Body of pancreas (tissue), 4 donors: ENCODE measurements at regions not wholly inside any gene's neighbourhood (a gene's known extent, or its start where the extent isn't known, plus 50 kb on each side); places are given as distances from the start of the nearest gene placed in this dataset.

ENCODE experiments used
- ATAC-seq: fragments of 150-250 bp; one replicate; pipeline ENCODE4 v1.9.1; 2016
- DNase-seq, 4 donors: peaks; one replicate each; pipeline ENCODE4 v3.0.0-alpha.2; 2019
- H3K27ac ChIP-seq, 4 donors: fragments of 200-600 bp; sonication (generic); 1 replicate in 3 of 4; 2 replicates in 1 of 4; pipeline versions ENCODE4 v1.5.1 to v1.6.1; 2016 to 2019; ENCODE audit warnings: mild to moderate bottlenecking in 1 of 4, mixed read lengths in 1 of 4, moderate library complexity in 1 of 4
- H3K27me3 ChIP-seq, 2 donors: fragments of 200-600 bp; sonication (generic); one replicate each; pipeline ENCODE4 v1.6.0; 2016; ENCODE audit warnings: mild to moderate bottlenecking in 1 of 2
- H3K36me3 ChIP-seq, 2 donors: fragments of 200-600 bp; sonication (generic); replicated peaks in 1 of 2; 2 replicates each; pipeline ENCODE4 v1.5.1; 2016; ENCODE audit warnings: low read depth in 2 of 2; ENCODE audit not compliant: insufficient read depth in 1 of 2
- H3K4me1 ChIP-seq: fragments of 200-600 bp; sonication (generic); one replicate; pipeline ENCODE4 v1.6.0; 2016
- H3K4me3 ChIP-seq, 2 donors: fragments of 200-600 bp; sonication (generic); 1 replicate in 1 of 2; 2 replicates in 1 of 2; pipeline ENCODE4 v1.5.1; 2016 to 2019
- H3K9me3 ChIP-seq, 3 donors: fragments of 200-600 bp; sonication (generic); 1 replicate in 2 of 3; 2 replicates in 1 of 3; pipeline ENCODE4 v1.5.1; 2016
- CTCF ChIP-seq, 7 experiments: fragments of 450-650 bp in 4 of 7; fragments of 200-600 bp in 3 of 7; sonication (generic) in 3 of 7; IDR thresholded peaks; one replicate each; pipeline ENCODE4 v1.5.1; 2016 to 2019; ENCODE audit warnings: antibody characterized with exemption in 7 of 7
- POLR2A ChIP-seq, 3 donors: fragments of 450-650 bp; IDR thresholded peaks; one replicate each; pipeline ENCODE4 v1.6.1; 2016; ENCODE audit warnings: antibody characterized with exemption in 3 of 3, mild to moderate bottlenecking in 2 of 3
- WGBS, 2 donors: methylation state at CpG; one replicate each; pipeline ENCODE4 v1.1.5; 2017; 5-methylcytosine and 5-hydroxymethylcytosine counted together
- intact Hi-C: fragments of 100-400 bp; cut with DNase I; formaldehyde crosslinking; loops from one replicate; pipeline ENCODE4 v1.15.1; 2023

- H3K9me3 ChIP-seq = no peaks in the 10 kb centered on the region
- DNase-seq (no peak), ATAC-seq (no peak)
- no peaks in the 10 kb centered on the region for H3K4me1 ChIP-seq
- WGBS, 2 donors = 17% methylated on average over 1 of the region's 1 CpG
- H3K36me3 ChIP-seq = no peaks in the 10 kb centered on the region
- intact Hi-C loops = no loop called here
- H3K4me3 ChIP-seq = no peak overlapping the region
- TF ChIP-seq CTCF (IDR thresholded peaks at IDR 0.05) = no peak
- no peak for TF ChIP-seq POLR2A (IDR thresholded peaks at IDR 0.05)
- H3K27me3 ChIP-seq = no peaks in the 10 kb centered on the region
- H3K27ac ChIP-seq = no peak overlapping the region
Measured at GRCh38 chr4:134337574-134337973, 136.0 kb upstream of the PABPC4L start.

GRCh38 chr4:134328741-134329140 lies 127.2 kb upstream of the PABPC4L start:
- H3K4me3 ChIP-seq = no peak overlapping the region
- no peaks in the 10 kb centered on the region for H3K36me3 ChIP-seq
- no peak overlapping the region for H3K27ac ChIP-seq
- H3K27me3 ChIP-seq = no peaks in the 10 kb centered on the region
- DNase-seq (no peak), ATAC-seq (no peak)
- no peaks in the 10 kb centered on the region for H3K4me1 ChIP-seq
- intact Hi-C loops = no loop called here
- WGBS, 2 donors = 75 to 85% methylated on average over 9 of the region's 9 CpGs
- H3K9me3 ChIP-seq = no peaks in the 10 kb centered on the region
- TF ChIP-seq POLR2A (IDR thresholded peaks at IDR 0.05) (no peak), CTCF (IDR thresholded peaks at IDR 0.05) (no peak)

- Histone ChIP-seq H3K27me3 (no peaks in the 10 kb centered on the region), H3K36me3 (no peaks in the 10 kb centered on the region), H3K9me3 (no peaks in the 10 kb centered on the region), H3K4me1 (no peaks in the 10 kb centered on the region), H3K27ac (no peak overlapping the region), H3K4me3 (no peak overlapping the region)
- ATAC-seq (no peak), DNase-seq (peak in 1 of 4 donors; percentile 10)
- intact Hi-C loops = no loop called here
- TF ChIP-seq CTCF (IDR thresholded peaks at IDR 0.05) (no peak), POLR2A (IDR thresholded peaks at IDR 0.05) (no peak)
- 88 to 91% methylated on average over 34 to 41 of the region's 41 CpGs for WGBS, 2 donors
Measured at GRCh38 chr4:134327274-134328122, 125.9 kb upstream of the PABPC4L start.

- H3K9me3 ChIP-seq = no peaks in the 10 kb centered on the region
- ATAC-seq (no peak), DNase-seq (no peak)
- WGBS, 2 donors = 85 to 88% methylated on average over 16 of the region's 16 CpGs
- no peak overlapping the region for H3K4me3 ChIP-seq
- TF ChIP-seq POLR2A (IDR thresholded peaks at IDR 0.05) (no peak), CTCF (IDR thresholded peaks at IDR 0.05) (no peak)
- no peak overlapping the region for H3K27ac ChIP-seq
- intact Hi-C loops = no loop called here
- H3K4me1 ChIP-seq = no peaks in the 10 kb centered on the region
- H3K27me3 ChIP-seq = no peaks in the 10 kb centered on the region
- no peaks in the 10 kb centered on the region for H3K36me3 ChIP-seq
Measured at GRCh38 chr4:134326866-134327265, 125.3 kb upstream of the PABPC4L start.

DNA sequence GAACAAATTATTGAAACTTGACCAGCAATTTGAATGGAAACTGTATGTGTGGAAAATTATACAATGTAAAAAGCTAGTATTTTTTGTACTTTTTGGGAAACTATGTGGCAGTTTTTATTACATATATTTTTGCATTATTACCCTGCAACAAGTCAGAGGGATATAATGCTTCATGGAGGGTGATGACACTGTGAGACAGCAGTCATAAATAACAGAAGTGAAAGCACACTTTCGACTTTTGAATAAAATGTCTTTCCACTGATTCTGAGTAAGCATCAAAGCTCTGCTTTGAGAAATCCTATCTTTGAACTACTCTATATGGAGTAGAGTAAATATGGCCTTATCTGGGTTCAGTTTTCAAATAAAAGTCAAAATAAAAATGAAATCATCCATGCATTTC lies 122.6 kb upstream of the PABPC4L start:
- Histone ChIP-seq H3K4me3 (no peak overlapping the region), H3K27me3 (no peaks in the 10 kb centered on the region), H3K36me3 (no peaks in the 10 kb centered on the region), H3K9me3 (no peaks in the 10 kb centered on the region), H3K27ac (no peak overlapping the region), H3K4me1 (no peaks in the 10 kb centered on the region)
- 69 to 73% methylated on average over 1 of the region's 1 CpG for WGBS, 2 donors
- no peak for DNase-seq
- intact Hi-C loops = no loop called here
- ATAC-seq = no peak
- TF ChIP-seq POLR2A (IDR thresholded peaks at IDR 0.05) (no peak), CTCF (IDR thresholded peaks at IDR 0.05) (no peak)
